ENCODE measurements at regions not wholly inside any gene's neighbourhood (a gene's known extent, or its start where the extent isn't known, plus 50 kb on each side); places are given as distances from the start of the nearest gene placed in this dataset.

DNA sequence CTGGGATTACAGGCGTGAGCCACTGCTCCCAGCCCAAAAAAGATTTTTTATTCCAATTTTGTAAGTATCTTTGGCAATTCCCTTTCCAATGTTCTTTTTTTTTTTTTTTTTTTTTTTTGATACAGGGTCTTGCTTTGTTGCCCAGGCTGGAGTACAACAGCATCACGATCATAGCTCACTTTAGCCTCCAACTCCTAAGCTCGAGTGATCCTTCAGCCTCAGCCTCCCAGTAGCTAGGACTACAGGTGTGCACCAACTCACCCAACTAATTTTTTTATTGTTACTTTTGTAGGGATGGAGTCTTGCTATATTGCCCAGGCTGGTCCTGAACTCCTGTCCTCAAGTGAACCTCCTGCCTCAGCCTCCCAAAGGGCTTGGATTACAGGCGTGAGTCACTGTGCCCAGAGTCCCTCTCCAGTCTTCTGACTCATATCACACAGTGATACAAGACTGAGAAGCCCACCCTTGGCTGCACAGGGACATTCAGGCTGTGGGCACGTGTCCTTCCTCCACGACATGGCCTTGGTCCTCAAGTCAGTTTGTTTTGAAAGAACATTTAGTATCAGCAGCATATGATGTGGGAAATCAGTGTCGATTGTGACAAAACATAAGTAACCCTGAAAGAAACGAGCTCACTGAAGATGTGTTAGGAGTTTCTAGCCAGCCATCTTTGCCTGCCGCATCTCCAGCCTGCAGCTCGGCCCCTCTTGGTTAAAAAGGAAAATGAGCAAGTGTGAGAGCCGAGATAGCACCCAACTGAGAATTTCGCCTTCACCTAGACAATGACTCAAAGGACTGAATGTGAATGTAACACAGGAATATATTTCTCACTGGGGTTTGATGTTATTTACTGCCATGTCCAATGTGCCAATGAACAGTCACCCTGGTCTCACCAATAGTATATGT lies 175.5 kb downstream of the MN1 start:
- TF ChIP-seq, protein P1, sequence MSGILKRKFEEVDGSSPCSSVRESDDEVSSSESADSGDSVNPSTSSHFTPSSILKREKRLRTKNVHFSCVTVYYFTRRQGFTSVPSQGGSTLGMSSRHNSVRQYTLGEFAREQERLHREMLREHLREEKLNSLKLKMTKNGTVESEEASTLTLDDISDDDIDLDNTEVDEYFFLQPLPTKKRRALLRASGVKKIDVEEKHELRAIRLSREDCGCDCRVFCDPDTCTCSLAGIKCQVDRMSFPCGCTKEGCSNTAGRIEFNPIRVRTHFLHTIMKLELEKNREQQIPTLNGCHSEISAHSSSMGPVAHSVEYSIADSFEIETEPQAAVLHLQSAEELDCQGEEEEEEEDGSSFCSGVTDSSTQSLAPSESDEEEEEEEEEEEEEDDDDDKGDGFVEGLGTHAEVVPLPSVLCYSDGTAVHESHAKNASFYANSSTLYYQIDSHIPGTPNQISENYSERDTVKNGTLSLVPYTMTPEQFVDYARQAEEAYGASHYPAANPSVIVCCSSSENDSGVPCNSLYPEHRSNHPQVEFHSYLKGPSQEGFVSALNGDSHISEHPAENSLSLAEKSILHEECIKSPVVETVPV (CRISPR knock-in tag; IDR thresholded peaks at IDR 0.05): no peak
- TF ChIP-seq ZNF565 (CRISPR knock-in tag; conservative IDR thresholded peaks at IDR 0.05; ENCODE audit: low read depth) (no peak), RARB (CRISPR knock-in tag; IDR thresholded peaks at IDR 0.05) (no peak), CSDC2 (CRISPR knock-in tag; IDR thresholded peaks at IDR 0.05) (no peak), ZNF70 (CRISPR knock-in tag; IDR thresholded peaks at IDR 0.05) (no peak)
- TF ChIP-seq, protein P2, sequence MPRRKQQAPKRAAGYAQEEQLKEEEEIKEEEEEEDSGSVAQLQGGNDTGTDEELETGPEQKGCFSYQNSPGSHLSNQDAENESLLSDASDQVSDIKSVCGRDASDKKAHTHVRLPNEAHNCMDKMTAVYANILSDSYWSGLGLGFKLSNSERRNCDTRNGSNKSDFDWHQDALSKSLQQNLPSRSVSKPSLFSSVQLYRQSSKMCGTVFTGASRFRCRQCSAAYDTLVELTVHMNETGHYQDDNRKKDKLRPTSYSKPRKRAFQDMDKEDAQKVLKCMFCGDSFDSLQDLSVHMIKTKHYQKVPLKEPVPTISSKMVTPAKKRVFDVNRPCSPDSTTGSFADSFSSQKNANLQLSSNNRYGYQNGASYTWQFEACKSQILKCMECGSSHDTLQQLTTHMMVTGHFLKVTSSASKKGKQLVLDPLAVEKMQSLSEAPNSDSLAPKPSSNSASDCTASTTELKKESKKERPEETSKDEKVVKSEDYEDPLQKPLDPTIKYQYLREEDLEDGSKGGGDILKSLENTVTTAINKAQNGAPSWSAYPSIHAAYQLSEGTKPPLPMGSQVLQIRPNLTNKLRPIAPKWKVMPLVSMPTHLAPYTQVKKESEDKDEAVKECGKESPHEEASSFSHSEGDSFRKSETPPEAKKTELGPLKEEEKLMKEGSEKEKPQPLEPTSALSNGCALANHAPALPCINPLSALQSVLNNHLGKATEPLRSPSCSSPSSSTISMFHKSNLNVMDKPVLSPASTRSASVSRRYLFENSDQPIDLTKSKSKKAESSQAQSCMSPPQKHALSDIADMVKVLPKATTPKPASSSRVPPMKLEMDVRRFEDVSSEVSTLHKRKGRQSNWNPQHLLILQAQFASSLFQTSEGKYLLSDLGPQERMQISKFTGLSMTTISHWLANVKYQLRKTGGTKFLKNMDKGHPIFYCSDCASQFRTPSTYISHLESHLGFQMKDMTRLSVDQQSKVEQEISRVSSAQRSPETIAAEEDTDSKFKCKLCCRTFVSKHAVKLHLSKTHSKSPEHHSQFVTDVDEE (CRISPR knock-in tag; IDR thresholded peaks at IDR 0.05): no peak
- TF ChIP-seq, protein P3, sequence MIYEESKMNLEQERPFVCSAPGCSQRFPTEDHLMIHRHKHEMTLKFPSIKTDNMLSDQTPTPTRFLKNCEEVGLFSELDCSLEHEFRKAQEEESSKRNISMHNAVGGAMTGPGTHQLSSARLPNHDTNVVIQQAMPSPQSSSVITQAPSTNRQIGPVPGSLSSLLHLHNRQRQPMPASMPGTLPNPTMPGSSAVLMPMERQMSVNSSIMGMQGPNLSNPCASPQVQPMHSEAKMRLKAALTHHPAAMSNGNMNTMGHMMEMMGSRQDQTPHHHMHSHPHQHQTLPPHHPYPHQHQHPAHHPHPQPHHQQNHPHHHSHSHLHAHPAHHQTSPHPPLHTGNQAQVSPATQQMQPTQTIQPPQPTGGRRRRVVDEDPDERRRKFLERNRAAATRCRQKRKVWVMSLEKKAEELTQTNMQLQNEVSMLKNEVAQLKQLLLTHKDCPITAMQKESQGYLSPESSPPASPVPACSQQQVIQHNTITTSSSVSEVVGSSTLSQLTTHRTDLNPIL (CRISPR knock-in tag; IDR thresholded peaks at IDR 0.05; ENCODE audit: low read depth): no peak
- TF ChIP-seq, protein P4, sequence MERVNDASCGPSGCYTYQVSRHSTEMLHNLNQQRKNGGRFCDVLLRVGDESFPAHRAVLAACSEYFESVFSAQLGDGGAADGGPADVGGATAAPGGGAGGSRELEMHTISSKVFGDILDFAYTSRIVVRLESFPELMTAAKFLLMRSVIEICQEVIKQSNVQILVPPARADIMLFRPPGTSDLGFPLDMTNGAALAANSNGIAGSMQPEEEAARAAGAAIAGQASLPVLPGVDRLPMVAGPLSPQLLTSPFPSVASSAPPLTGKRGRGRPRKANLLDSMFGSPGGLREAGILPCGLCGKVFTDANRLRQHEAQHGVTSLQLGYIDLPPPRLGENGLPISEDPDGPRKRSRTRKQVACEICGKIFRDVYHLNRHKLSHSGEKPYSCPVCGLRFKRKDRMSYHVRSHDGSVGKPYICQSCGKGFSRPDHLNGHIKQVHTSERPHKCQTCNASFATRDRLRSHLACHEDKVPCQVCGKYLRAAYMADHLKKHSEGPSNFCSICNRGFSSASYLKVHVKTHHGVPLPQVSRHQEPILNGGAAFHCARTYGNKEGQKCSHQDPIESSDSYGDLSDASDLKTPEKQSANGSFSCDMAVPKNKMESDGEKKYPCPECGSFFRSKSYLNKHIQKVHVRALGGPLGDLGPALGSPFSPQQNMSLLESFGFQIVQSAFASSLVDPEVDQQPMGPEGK (CRISPR knock-in tag; IDR thresholded peaks at IDR 0.05; ENCODE audit: borderline replicate concordance): no peak
